ENCODE measurements at regions not wholly inside any gene's neighbourhood (a gene's known extent, or its start where the extent isn't known, plus 50 kb on each side); places are given as distances from the start of the nearest gene placed in this dataset.

DNA sequence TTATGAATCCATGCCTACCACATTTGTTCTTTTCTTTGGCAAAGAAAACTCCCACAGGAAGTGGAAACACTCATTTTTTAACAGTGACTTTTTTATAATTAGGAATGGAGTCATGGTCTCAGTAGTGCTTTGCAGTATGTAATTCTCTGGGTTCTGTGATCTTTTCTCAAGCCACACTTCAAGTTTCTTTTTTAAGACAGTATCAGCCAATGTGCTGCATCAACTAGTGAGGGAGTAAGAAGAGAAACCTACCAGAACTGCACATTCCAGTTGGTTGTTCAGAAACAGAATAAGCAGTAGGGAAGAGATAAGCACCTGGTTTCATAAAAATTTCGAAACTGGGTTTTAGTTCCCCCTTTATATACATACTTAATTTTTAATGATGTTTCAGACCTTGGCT is 126.3 kb downstream of the FOXB1 start:
- no peak overlapping the region for H3K4me3 ChIP-seq (ENCODE audit: low read depth, low read length)
- no peak for TF ChIP-seq CTCF (IDR thresholded peaks at IDR 0.05; ENCODE audit: borderline replicate concordance, insufficient read depth, low read depth, low read length)

GRCh38 chr15:60130821-60131220 is 126.7 kb downstream of the FOXB1 start:
- TF ChIP-seq CTCF (IDR thresholded peaks at IDR 0.05; ENCODE audit: borderline replicate concordance, insufficient read depth, low read depth, low read length) = no peak
- no peak overlapping the region for H3K4me3 ChIP-seq (ENCODE audit: low read depth, low read length)

DNA sequence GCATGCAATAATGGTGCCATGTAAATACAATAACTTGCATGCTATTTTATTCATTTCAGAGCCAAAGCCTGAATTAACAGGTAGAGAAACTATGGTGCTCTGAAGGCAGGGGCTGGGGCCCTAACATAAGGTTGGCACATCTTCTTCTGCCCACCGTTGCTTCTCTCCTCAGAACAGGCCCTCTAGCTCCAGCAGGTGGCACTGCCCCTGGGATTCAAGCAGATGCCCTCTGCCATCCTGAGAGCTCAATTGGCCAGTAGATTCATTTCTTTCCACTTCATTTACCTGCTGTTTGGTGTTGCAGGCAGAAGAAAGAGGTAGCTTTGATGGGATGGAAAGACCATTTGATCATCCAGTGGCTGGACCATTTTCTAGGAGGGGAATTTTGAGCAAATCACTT is 130.5 kb downstream of the FOXB1 start:
- H3K4me3 ChIP-seq (ENCODE audit: low read depth, low read length) = no peak overlapping the region
- TF ChIP-seq CTCF (IDR thresholded peaks at IDR 0.05; ENCODE audit: borderline replicate concordance, insufficient read depth, low read depth, low read length) = no peak

- no peak for TF ChIP-seq CTCF (IDR thresholded peaks at IDR 0.05; ENCODE audit: borderline replicate concordance, insufficient read depth, low read depth, low read length)
- no peak overlapping the region for H3K4me3 ChIP-seq (ENCODE audit: low read depth, low read length)
Measured at GRCh38 chr15:60135961-60136360, 131.8 kb downstream of the FOXB1 start.

GRCh38 chr15:60137711-60138396 is 133.7 kb downstream of the FOXB1 start:
- H3K4me3 ChIP-seq (ENCODE audit: low read depth, low read length) = no peak overlapping the region
- TF ChIP-seq CTCF (IDR thresholded peaks at IDR 0.05; ENCODE audit: borderline replicate concordance, insufficient read depth, low read depth, low read length) = no peak

GRCh38 chr15:60138397-60138968 is 134.4 kb downstream of the FOXB1 start:
- no peak for TF ChIP-seq CTCF (IDR thresholded peaks at IDR 0.05; ENCODE audit: borderline replicate concordance, insufficient read depth, low read depth, low read length)

DNA sequence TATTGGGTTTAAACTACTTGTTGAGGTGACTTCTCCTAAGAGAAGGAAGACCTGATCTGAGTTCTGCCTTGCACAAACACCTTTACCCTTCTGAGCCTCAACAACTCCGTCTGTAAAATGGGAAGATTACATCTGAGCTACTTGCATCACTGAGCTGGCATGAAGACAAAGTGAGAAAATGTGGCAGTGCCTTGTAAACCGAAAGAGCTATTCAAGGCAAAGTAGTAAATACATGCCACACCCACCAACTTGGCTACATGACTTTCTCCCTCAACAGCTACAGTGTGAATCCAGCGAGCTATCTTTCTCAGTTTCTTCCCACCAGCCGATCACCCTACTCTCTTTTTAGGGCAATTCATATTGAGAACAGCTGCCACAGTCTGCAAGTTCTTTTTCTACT is 148.3 kb downstream of the FOXB1 start:
- TF ChIP-seq CTCF (IDR thresholded peaks at IDR 0.05; ENCODE audit: borderline replicate concordance, insufficient read depth, low read depth, low read length) = no peak
- no peak overlapping the region for H3K4me3 ChIP-seq (ENCODE audit: low read depth, low read length)

More at GRCh38 chr15:60138397-60138968, 134.4 kb downstream of the FOXB1 start:
- no peak overlapping the region for H3K4me3 ChIP-seq (ENCODE audit: low read depth, low read length)

Measured in GM12875 (cell line).